ENCODE measurements at regions not wholly inside any gene's neighbourhood (a gene's known extent, or its start where the extent isn't known, plus 50 kb on each side); places are given as distances from the start of the nearest gene placed in this dataset.
A peak's percentile ranks its signal among the peaks of the same experiment; 100 is the strongest.

GRCh38 chr12:90390947-90391346 lies 564.0 kb downstream of the CCER1 start:
- DNase-seq: no peak

DNA sequence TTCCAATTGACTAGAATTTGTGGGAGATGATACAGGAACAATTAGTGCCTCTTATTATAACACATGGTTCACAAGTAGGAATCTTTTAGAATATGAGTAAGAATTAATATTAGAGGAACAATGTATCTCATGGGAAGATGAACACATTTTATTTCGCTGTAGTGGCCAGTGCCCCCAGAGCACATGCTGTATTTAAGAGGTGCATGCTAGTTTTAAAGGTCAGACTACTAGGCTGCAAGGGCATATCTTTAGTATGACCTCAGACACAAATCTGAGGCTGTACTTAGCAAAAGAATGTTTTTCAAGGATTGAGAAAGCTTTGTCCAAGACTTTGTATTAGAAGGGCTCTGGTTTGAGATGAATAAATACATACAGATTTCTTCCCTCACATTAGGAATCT lies 586.9 kb downstream of the CCER1 start:
- no peak for DNase-seq

- no peak for DNase-seq
Observed at GRCh38 chr12:90366286-90366685, 588.7 kb downstream of the CCER1 start.

GRCh38 chr12:90360300-90360699 lies 594.7 kb downstream of the CCER1 start:
- DNase-seq: no peak

DNA sequence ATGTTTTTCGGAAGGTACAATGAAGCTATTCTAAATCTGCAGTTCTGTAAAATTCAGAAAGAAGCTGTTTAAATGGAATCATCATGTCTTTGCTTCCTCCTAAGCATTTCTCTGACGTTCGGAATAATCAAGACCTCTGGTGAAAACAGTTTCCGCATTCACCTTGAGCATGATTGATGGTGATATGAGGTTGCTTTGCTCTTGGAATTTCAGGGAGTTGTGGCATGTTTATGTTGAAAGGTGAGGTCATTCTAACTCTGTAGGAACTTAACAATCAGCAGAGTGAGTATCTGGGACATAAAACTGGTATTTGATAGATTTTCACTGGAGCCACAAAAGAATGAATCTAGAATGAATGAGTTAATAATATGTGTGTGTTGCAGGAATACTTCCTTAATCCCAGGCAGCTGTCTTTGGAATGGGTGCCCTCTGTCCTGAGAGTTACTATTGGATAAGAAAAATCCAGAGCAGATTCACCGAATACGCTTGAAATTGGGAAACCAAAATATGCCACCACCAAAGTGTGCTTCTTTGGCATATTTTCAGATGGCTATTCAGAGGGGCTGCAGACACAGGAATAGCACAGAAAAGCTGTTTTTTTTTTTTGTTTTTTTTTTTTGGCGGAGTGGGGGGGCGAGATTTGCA lies 599.1 kb downstream of the CCER1 start:
- peak; percentile 84 for DNase-seq

GRCh38 chr12:90343966-90344365 lies 611.0 kb downstream of the CCER1 start:
- no peak for DNase-seq

DNA sequence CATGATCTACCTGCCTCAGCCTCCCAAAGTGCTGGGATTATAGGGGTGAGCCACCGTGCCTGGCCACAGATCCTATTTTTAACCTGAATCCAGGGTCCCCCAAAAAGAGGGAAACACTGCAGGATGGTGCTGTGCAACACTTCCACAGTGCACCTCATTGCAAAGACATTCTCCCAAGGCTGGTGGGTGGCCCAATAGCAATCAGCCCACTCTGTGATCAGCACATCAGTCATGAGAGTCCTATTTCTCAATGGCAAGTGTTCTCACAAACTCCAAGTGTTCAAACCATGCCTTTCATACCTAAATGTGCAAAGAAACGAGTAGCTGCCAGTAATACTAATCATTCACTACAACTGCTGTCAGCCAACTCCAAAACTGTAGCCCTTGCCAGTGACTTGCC lies 612.9 kb downstream of the CCER1 start:
- no peak for DNase-seq

GRCh38 chr12:90339837-90340236 lies 615.1 kb downstream of the CCER1 start:
- DNase-seq: no peak

DNA sequence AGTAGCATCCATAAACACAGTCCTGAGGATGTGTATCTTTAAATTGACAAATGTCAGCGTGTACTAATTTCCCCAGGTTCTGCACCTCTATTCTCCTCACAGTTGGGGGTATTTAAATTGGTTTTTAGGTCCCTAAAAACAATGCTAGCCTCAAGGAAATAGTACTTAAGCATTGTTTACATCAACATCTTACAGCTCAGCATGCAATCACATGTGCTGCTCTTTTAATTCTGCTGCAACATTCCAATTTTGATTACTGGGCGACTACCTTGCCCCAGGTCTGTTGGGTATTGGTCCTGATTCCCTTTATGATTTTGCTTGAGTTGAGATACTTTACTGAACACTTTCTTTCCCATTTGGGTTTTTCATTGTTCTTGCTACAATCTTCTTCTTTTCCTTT lies 616.6 kb downstream of the CCER1 start:
- no peak for DNase-seq

DNA sequence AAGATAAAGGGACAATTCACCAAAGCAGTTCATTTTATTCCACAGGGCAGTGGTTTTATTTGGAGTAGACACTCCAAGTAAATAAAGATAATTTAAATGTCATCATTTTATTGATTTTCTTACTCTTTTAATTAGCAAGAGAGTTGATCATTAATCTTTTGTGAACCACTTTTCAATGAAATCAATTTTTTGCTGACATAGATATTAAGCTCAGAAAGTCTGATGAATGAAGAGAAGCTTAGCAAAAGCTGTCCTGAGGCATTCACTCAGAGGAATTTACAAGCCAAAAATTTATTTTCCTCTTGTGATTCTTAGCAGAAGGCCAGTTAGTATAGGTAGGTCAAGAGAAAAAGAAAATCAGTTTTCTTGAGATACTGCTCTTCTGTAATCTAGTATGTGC lies 618.0 kb downstream of the CCER1 start:
- DNase-seq: no peak

- DNase-seq: no peak
Observed at GRCh38 chr12:90335566-90335965, 619.4 kb downstream of the CCER1 start.

- no peak for DNase-seq
Observed at GRCh38 chr12:90333939-90334338, 621.0 kb downstream of the CCER1 start.

DNA sequence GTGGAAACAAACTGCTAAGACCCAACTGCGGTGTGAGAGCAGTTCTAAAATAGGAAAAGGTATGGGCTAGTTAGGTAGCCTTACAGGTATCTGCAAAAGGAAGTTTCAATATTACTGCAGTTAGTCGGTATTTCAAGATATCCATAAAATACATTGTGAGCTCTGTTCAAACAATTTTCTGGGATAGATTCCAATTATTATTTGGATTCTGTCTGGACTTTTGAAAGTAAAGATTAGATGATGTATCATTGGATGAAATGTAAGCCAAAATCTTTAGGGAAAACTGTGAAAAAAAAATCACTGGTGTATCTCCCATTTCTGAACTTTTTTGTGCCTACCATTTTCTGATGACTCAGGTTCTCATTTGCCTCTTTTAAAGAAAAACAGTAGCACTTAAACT lies 621.6 kb downstream of the CCER1 start:
- no peak for DNase-seq

DNA sequence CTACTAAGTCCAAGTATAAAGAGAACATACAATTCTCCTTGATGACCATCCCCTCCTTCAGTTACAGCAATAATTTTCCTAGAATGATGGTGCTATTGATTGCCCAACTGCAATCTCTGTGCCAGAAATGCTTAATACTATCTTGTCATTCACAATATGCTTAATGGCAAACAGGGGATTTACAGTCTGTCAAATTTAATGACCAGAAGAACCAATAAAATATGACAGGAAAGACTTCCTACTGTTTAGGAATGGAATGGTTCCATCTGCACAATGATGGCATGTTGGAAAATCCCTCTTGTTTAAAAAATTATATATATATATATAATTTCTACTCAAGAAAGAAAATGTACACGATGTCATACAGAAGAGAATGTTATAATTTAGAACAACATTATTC lies 623.2 kb downstream of the CCER1 start:
- DNase-seq: no peak

DNA sequence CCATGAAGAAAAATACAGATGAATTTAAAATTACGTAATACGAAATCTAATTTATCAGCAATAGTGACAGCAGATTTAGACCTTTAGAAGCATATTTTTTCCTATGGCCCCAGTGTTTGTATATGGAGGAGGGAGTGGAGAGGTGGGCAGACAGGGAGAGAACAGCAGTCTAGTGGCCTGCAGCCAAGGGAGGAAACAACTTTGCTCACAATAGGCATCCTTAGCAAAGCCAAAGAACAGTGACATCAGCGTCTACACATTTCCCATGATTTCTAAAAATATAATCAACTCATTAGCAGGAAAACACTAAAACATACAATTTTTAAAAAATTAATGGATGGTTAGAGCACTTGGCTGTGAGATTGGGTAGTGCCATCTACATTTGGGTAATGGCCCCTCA lies 622.6 kb upstream of the ATP2B1 start:
- DNase-seq: no peak

DNA sequence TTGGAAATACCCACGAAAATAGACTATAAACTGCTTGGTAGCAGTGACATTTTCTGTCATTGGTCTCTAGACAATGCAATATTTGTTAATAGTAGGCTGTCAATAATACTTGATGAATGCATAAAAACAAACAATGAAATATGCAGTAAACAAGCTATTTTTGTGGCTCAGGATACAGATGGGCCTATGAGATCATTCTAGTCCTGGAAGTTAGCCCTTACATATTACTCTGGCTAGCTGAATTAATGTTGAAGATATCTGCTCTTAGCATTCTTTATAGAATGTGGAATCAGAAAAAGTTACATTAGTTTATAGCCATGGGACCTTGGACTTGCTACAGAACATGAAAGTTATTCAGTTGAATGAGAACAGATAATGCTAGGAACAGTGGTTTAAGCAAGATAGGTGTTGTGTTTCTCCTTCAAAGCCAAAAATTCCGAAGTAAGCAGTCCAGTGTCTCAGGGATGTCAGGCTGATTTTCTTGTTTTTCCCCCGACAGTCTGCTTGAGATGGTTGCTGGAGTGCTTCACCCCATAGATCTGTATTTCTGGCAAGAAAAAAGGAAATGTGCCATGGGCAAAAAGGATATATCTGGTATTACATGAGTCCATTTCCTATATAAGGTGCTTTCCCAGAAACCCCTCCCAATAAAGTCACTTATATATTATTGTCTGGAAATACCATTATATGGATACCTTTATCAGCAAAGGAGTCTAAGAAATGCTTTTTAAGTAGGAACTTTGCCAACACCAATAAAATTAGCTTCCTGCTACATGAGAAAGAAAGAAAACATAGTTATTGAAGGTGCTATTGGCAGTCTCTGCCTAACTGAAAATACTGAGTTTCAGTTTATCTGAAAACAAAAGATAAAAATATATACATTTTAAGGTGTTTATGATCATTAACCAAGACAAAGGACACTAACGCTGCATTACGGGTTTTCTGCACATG lies 619.4 kb upstream of the ATP2B1 start:
- DNase-seq: no peak

- no peak for DNase-seq
Observed at GRCh38 chr12:90323217-90323616, 614.6 kb upstream of the ATP2B1 start.

DNA sequence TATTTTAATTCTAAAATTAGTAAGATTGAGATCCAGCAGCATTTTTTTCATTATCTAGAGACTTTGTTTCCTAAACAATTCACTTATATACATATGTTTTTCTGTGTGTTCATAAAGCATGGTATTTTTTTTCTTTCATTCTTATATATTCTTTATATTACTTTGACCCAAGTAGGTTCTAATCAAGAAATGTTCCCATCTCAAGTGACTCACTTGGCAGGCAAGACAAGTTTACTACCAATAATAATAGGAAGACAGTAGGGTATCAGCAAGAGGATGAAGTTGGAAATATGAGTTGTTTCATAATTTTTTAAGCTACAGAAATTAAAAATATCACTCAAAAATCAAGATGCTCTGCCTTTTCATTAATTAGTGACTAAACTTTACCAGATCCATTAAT lies 613.4 kb upstream of the ATP2B1 start:
- no peak for DNase-seq

- no peak for DNase-seq
Observed at GRCh38 chr12:90321369-90321768, 612.7 kb upstream of the ATP2B1 start.

GRCh38 chr12:90311561-90311960 lies 602.9 kb upstream of the ATP2B1 start:
- DNase-seq: no peak

DNA sequence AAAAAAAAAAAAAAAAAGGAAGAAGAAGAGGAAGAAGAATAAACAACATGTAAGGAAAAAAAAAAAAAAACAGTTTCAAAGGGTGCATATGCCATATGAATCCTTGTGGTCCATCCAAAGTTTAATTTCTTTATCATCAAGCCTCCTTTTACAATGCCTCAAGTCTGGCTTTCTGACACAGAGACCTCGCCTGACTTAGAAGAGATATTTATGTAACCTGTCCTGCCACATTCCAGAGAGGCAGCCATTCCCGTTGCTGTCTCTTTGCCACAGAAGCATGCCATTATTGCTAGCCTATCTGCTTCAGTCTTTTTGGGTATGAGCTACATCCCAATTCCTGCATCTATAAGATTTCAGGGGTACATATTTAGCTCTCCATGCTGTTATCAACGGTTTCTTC lies 596.7 kb upstream of the ATP2B1 start:
- DNase-seq: no peak

GRCh38 chr12:90304231-90304630 lies 595.6 kb upstream of the ATP2B1 start:
- DNase-seq: no peak

DNA sequence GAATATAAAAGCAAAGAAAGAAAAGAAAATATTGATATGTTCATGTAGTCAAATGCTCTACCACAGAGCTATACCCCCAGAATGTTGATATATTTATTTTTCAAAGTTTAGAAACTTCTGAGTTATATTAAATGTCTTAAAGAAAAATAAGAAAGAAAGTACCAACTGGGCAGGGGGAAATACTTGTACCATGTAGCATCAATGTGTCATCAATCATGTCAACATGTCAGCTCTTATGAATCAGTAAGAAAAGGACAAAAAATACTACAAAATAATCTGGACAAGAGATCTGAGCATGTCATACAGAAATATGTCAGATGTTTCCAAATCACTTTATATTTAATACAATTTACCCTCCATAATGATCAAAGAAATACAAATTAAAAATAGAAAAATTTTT lies 595.1 kb upstream of the ATP2B1 start:
- DNase-seq: no peak

- DNase-seq: no peak
Observed at GRCh38 chr12:90301561-90302133, 593.0 kb upstream of the ATP2B1 start.
